Suprapubic skin (tissue), 4 donors: ENCODE measurements at regions not wholly inside any gene's neighbourhood (a gene's known extent, or its start where the extent isn't known, plus 50 kb on each side); places are given as distances from the start of the nearest gene placed in this dataset.

ENCODE experiments used
- EP300 ChIP-seq: sonication (generic); formaldehyde crosslinking; IDR thresholded peaks from one replicate; pipeline ENCODE4 v1.6.1; 2017; ENCODE audit warnings: antibody characterized with exemption
- POLR2A ChIP-seq, 2 donors: fragments of 450-650 bp; IDR thresholded peaks; one replicate each; pipeline ENCODE4 v1.6.1; 2017; ENCODE audit warnings: antibody characterized with exemption in 2 of 2, mild to moderate bottlenecking in 2 of 2, moderate library complexity in 2 of 2
- POLR2AphosphoS5 ChIP-seq, 3 donors: sonication (generic); formaldehyde crosslinking; IDR thresholded peaks; one replicate each; pipeline ENCODE4 v1.6.1; 2017; ENCODE audit warnings: antibody characterized with exemption in 3 of 3
- TF ChIP-seq, protein P1 (sequence below), 2 donors: fragments of 200-600 bp in 1 of 2; fragments of 450-650 bp in 1 of 2; sonication (generic) in 1 of 2; IDR thresholded peaks; one replicate each; pipeline ENCODE4 v1.5.1; 2016 to 2019; ENCODE audit warnings: antibody characterized with exemption in 2 of 2, mild to moderate bottlenecking in 1 of 2, moderate library complexity in 1 of 2

DNA sequence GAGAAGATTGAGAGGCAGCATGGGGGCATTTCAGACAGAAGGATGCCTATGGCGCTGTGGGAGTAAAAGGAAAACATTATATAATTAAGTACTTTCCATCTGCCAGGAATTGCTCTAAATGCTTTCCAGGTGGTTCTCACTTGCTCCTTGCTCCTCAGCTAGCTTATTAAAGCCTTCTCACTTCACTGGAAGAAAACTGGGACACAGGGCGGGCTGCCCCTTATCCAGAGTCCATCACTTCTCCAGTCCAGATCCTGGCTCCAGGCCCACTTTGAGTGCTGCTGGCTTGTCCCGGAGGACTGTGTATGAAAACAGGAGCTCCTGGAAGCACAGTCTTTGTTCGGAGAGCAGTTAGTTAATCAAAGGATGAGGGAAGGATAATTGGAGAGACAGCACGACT, 409.9 kb upstream of the ADAMTS16 start:
- TF ChIP-seq POLR2A (IDR thresholded peaks at IDR 0.05) (no peak), EP300 (no peak), POLR2AphosphoS5 (IDR thresholded peaks at IDR 0.05) (no peak)
- TF ChIP-seq, protein P1, sequence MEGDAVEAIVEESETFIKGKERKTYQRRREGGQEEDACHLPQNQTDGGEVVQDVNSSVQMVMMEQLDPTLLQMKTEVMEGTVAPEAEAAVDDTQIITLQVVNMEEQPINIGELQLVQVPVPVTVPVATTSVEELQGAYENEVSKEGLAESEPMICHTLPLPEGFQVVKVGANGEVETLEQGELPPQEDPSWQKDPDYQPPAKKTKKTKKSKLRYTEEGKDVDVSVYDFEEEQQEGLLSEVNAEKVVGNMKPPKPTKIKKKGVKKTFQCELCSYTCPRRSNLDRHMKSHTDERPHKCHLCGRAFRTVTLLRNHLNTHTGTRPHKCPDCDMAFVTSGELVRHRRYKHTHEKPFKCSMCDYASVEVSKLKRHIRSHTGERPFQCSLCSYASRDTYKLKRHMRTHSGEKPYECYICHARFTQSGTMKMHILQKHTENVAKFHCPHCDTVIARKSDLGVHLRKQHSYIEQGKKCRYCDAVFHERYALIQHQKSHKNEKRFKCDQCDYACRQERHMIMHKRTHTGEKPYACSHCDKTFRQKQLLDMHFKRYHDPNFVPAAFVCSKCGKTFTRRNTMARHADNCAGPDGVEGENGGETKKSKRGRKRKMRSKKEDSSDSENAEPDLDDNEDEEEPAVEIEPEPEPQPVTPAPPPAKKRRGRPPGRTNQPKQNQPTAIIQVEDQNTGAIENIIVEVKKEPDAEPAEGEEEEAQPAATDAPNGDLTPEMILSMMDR (IDR thresholded peaks at IDR 0.05): no peak
